ENCODE measurements at regions not wholly inside any gene's neighbourhood (a gene's known extent, or its start where the extent isn't known, plus 50 kb on each side); places are given as distances from the start of the nearest gene placed in this dataset.

- Mint-ChIP-seq H3K4me3 (no peak overlapping the region), H3K4me1 (peaks cover 1% of the 10 kb centered on the region)
Observed at GRCh38 chr5:170159947-170160346, 54.2 kb downstream of the FOXI1 start.

GRCh38 chr5:170161069-170161468 lies 55.4 kb downstream of the FOXI1 start:
- Mint-ChIP-seq H3K4me1 (peaks cover 5% of the 10 kb centered on the region), H3K9me3 (no peaks in the 10 kb centered on the region)

More at GRCh38 chr5:170159947-170160346, 54.2 kb downstream of the FOXI1 start:
- Mint-ChIP-seq H3K36me3 (ENCODE audit: low read depth) (no peaks in the 10 kb centered on the region), H3K27me3 (ENCODE audit: low read depth, poor library complexity) (peaks cover 3% of the 10 kb centered on the region), H3K9me3 (no peaks in the 10 kb centered on the region), H3K27ac (no peak overlapping the region)
- TF ChIP-seq CTCF (IDR thresholded peaks at IDR 0.05) = no peak
- DNase-seq = no peak

GRCh38 chr5:170162631-170163321 lies 57.1 kb downstream of the FOXI1 start:
- no peak for DNase-seq
- no peak for TF ChIP-seq CTCF (IDR thresholded peaks at IDR 0.05)
- no peak overlapping the region for H3K27ac Mint-ChIP-seq
- H3K27me3 Mint-ChIP-seq (ENCODE audit: low read depth, poor library complexity) = peaks cover 7% of the 10 kb centered on the region
- no peaks in the 10 kb centered on the region for H3K36me3 Mint-ChIP-seq (ENCODE audit: low read depth)
- no peaks in the 10 kb centered on the region for H3K9me3 Mint-ChIP-seq
- no peak overlapping the region for H3K4me3 Mint-ChIP-seq
- H3K4me1 Mint-ChIP-seq = peaks cover 5% of the 10 kb centered on the region

More at GRCh38 chr5:170161069-170161468, 55.4 kb downstream of the FOXI1 start:
- TF ChIP-seq CTCF (IDR thresholded peaks at IDR 0.05) = no peak
- Mint-ChIP-seq H3K4me3 (no peak overlapping the region), H3K27ac (no peak overlapping the region), H3K36me3 (ENCODE audit: low read depth) (no peaks in the 10 kb centered on the region), H3K27me3 (ENCODE audit: low read depth, poor library complexity) (peaks cover 3% of the 10 kb centered on the region)
- DNase-seq = no peak

- no peaks in the 10 kb centered on the region for H3K36me3 Mint-ChIP-seq (ENCODE audit: low read depth)
- no peak overlapping the region for H3K27ac Mint-ChIP-seq
- no peak overlapping the region for H3K4me3 Mint-ChIP-seq
- peaks cover 5% of the 10 kb centered on the region for H3K4me1 Mint-ChIP-seq
- peaks cover 10% of the 10 kb centered on the region for H3K27me3 Mint-ChIP-seq (ENCODE audit: low read depth, poor library complexity)
- no peak for TF ChIP-seq CTCF (IDR thresholded peaks at IDR 0.05)
- no peaks in the 10 kb centered on the region for H3K9me3 Mint-ChIP-seq
- no peak for DNase-seq
Observed at GRCh38 chr5:170164087-170164486, 58.4 kb downstream of the FOXI1 start.

GRCh38 chr5:170164921-170165320 lies 59.2 kb downstream of the FOXI1 start:
- no peak for TF ChIP-seq CTCF (IDR thresholded peaks at IDR 0.05)
- peaks cover 5% of the 10 kb centered on the region for H3K4me1 Mint-ChIP-seq
- no peak for DNase-seq
- no peaks in the 10 kb centered on the region for H3K36me3 Mint-ChIP-seq (ENCODE audit: low read depth)
- H3K4me3 Mint-ChIP-seq = no peak overlapping the region
- no peak overlapping the region for H3K27ac Mint-ChIP-seq
- H3K27me3 Mint-ChIP-seq (ENCODE audit: low read depth, poor library complexity) = peaks cover 10% of the 10 kb centered on the region
- no peaks in the 10 kb centered on the region for H3K9me3 Mint-ChIP-seq

- H3K9me3 Mint-ChIP-seq = no peaks in the 10 kb centered on the region
- no peak for DNase-seq
- peaks cover 10% of the 10 kb centered on the region for H3K27me3 Mint-ChIP-seq (ENCODE audit: low read depth, poor library complexity)
- peaks cover 5% of the 10 kb centered on the region for H3K4me1 Mint-ChIP-seq
- no peak for TF ChIP-seq CTCF (IDR thresholded peaks at IDR 0.05)
- no peak overlapping the region for H3K4me3 Mint-ChIP-seq
- no peak overlapping the region for H3K27ac Mint-ChIP-seq
- H3K36me3 Mint-ChIP-seq (ENCODE audit: low read depth) = no peaks in the 10 kb centered on the region
Observed at GRCh38 chr5:170166101-170166500, 60.4 kb downstream of the FOXI1 start.
